DMS 273 treated with DMSO at 0.1 percent for 48 hours (cell line): ENCODE measurements at regions not wholly inside any gene's neighbourhood (a gene's known extent, or its start where the extent isn't known, plus 50 kb on each side); places are given as distances from the start of the nearest gene placed in this dataset.
A peak's percentile ranks its signal among the peaks of the same experiment; 100 is the strongest.
"Not testable (repeated sequence)": the region's sequence is repeated elsewhere in the genome, so short reads cannot be mapped to it uniquely, and the experiment has no call there.

Source experiments
- DNase-seq: peaks from one replicate; lab custom pipeline; 2025; lab: John Stamatoyannopoulos, UW

DNA sequence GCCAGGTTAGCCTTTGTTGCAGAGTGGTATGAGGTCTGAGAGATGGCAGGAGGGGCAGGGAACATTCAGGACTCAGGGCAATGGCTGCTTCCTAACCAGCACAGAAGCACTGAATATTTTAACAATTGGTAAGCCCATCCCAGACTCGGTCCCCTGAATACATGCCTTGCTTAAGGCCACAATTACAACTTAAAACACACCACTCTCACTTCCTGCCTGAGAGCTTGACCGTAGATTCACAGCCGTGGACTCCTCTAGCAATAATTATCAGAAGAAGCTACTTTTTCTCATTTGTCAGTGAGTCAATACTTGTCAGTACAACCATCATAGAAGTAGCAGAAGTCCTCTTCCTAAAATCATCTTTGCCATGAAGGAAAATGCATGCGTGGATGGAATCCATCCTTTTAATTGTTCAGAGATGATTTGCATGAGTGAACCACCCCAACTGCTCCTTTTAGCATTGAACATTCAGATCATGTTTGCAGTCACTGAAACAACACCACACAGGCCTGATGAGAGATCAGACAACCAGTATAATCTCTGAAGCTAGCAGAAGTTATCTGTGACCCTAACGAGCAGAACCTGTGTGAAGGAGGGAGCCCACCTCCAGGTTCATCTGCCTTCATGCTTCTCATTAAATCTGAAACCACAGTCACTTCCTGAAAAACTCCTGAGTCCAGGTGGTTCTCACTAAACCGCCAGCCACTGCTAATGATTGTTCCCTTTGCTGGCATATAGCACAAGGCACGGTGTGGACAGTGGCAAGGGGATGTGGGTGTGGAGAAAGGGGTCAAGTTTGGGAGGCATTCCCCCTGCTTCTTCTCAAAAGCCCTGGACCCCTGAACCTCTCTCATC, 333.9 kb upstream of the CNR1 start:
- no peak for DNase-seq

DNA sequence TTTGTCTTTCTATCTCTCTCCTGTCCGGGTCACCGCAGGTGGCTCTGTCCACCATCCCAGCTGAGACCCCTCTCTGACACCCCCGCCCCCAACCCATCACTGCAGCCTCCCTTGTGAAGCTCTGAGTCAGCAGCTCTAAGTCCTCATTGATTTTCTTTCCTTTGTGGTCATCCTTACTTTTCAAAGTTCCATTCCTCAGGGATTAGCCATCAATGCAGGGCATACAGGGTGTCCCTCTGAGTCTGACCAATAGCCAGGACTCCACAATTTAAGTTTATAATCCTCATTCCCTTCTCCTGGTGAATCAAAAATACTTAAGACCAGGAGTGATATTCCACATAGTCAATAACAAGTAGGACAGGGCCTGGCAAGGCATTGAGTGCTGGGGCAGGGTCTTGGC, 333.3 kb upstream of the CNR1 start:
- no peak for DNase-seq

DNA sequence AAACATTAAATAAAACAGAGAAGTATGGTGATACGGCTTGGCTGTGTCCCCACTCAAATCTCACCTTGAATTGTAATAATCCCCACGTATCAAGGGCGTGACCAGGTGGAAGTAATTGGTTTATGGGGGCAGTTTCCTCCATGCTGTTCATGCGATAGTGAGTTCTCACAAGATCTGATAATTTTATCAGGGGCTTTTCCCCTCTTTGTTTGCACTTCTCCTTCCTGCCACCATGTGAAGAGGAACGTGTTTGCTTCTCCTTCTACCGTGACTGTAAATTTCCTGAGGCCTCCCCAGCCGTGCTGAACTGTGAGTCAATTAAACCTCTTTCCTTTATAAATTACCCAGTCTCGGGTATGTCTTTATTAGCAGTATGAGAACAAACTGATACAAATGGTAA, 331.3 kb upstream of the CNR1 start:
- DNase-seq, result not testable (repeated sequence)

DNA sequence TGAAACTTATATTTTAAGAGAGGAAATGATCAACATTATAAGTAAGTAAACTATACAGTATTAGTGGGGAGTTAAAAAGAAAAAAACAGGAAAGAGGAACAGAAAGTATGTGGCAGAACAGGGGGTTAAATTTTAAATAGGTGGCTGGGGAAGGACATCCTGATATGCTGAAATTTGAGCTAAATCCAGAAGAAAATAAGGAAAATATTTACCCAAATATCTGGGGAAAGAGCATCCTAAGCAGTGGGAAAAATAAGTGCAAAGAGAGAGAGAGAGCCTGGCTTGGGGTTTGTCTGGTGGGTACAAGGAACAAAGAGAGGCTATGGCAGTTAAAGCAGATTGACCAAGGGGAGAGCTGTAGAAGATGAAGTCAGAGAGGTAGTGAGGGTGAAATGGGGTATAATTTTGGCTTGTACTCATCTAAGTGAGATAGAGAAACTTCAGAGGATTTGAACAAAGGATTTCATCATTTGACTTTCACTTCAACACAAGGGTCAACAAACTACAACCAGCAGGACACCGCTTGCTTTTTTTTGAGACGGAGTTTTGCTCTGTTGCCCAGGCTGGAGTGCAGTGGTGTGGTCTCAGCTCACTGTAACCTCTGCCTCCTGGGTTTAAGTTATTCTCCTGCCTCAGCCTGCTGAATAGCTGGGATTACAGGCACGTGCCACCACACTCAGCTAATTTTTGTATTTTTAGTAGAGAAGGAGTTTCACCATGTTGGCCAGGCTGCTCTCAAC, 328.4 kb upstream of the CNR1 start:
- DNase-seq, result no peak

DNA sequence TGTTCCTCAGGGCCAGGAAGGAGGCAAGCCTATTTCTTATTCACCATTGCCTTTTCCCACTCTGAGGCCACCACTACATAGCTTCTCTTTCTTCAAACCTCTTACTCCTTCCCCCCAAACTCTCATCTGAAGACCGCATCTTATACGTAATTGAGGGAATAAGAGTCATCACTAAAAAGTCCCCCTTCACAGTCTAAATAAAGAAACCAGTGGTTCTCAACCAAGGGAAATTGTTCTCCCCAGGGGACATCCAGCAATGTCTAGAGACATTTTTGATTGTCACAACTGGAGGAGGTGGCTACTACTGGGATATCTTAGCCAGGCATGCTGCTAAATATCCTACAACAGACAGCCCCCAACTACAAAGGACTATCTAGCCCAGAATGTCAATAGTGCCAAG, 327.6 kb upstream of the CNR1 start:
- no peak for DNase-seq

DNA sequence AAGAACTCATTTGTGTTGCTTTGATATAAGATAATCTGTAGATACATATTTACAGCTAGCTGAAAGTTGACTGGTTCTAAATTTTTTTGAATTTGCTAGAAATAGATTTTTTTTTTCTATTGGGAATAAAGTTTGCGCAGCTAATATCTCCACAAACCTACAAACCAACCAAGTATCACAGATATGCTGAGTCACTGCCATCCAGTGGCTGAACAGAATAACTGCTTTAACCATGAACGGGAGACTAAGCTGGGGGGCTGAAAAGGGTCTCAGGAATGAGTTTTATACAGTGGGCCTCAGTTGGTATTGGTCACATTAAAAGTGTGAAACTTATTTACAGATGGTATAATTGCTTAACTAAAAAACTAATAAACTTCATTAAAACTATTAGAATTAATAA, 326.7 kb upstream of the CNR1 start:
- no peak for DNase-seq

DNA sequence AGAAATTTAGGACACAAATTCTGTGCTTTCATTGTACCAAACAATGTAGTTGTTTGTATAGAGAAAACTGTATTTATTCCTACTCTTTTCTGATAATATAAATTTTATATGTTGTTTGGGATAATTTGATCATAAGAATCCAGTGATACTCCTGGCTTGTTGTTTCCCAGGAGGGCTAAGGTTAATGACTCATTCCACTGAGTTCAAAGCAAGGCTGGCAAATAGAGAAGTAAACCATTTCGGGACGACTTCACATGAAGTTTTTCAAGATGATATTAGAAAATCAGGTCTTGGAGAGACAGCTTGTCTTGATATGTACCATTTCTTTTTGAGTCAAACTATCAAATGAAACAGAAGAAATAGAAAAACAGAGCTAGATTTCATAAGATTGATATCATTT, 326.1 kb upstream of the CNR1 start:
- DNase-seq, result no peak

DNA sequence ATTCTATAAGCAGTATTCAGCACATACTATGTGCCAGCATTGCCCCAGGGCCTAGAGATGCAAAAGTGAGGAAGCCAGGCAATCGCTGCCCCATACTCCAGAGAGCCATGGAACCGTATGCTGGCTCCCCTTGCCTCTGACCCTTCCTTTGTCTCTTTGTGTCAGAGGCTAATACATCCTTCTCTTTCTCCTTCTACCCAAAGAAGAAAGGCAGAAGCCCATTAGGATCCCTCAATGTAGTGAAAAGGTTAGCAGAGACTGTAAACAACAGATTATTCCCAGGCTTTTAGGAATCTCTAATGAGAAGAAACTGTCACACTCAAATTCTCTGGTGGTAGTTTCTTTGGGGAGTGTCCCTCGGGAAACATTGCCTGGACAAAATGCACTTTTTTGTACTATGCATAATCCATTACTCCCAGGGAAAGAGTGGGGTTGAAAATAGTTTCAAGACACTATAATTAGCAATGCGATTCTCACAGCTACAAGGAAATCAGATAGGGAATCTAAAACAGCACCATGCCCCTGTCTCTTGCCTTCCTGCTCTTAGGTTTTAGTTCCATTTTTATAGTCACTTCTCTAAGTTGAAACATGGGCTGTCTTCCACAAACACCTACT, 325.2 kb upstream of the CNR1 start:
- DNase-seq, result no peak

DNA sequence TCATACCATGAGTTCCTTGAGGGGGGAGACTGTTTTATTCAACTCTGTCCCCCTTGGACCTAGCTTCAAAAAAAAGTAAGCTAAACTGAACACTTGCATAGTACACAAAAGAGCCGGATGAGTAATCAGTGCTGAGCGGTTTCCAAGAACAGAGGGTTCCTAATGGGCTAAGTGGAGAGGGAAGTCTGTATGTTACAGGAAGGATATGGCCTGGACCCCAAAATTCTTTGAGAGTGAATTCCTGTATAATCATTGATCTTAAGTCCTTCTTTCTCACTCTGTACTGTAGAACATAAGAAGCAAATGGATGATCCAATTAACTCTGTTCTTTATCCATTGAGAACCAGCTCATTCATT, 324.7 kb upstream of the CNR1 start:
- no peak for DNase-seq

DNA sequence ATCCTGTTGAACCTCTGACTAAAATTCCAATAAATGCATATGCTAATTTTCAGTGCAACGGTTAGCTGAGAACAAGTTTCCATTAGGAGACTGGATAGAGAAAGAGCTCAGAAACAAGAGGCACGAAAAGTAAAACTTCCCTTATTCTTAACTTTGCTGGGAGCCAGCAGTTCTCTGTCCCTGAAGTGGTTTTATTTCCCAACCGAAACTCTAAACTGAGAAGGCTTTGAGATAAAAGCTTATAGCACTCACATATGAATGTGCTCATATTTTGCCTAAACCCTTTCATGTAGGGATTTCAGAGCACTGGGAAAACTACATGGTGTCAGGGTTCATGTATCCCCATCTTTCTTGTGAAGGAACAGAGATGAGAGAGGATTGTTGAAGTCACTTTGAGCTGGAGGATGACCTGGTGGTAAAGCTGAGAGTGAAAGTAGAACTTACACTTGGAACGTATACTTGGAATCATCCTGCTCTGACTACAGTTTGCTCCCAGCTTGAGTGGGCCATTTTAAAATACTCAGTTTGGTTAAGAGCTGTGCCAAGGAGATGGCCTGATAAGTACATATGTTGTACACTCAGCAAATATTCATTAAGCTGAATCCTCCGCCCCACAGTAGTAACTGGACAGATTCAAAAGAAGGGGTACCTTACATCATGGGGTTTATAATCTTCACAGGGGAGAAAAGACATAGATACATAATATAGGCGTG, 324.2 kb upstream of the CNR1 start:
- DNase-seq, result no peak

DNA sequence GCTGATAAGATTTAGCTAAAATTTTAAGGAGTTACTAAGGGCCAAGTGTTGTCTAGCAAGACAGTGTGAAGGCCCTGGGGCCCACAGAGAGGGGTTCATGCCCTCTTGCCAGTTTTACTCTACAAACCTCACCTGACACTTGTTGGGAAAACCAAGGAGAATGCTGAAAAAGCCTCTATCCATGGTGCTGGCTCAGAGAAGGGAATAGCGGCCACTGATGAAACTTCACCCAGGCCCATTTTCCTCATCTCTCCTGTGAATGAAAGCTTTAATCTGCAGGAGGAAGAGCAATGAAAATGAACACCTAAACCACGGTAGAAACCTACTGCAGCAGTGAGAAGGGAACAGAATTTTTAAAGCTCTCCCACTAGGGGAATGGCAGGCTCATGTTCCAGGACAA, 317.3 kb upstream of the CNR1 start:
- DNase-seq, result no peak

DNA sequence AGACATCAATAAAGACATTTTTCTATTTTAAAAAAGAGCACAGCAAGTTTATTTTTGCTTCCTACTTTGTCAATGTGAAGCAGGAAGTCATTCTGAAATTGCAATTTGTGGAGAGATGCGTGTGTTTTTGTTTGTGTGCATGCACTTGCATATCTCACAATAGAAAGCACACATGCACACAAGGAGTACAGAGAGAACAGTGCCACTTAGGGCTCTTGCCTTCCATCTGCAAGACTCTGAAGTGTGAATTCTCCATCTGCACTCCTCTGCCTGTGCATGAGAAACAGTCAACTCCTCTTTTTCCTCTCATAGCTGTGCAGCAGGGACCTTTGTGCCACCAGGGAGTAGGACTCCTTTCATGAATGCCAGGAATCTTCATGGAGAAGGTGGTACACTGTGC, 316.3 kb upstream of the CNR1 start:
- DNase-seq, result no peak

DNA sequence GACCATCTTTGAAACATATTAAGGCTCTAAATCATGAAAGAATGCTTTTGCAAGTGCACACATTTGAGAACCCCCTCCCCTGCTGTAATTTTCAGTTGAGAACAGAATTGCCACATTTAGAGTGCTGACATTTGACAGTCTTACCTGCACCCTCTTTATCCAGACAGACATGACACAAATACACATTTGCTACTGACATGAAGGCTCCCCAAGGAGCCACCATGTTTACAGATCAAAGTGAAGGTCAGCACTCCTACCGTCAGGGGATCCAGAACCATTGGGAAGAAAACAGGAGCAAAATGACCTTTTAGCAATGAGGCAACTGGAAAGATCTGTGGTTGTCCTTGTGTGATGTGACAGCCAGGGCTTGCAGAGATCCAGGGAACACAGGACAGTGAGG, 315.4 kb upstream of the CNR1 start:
- no peak for DNase-seq

DNA sequence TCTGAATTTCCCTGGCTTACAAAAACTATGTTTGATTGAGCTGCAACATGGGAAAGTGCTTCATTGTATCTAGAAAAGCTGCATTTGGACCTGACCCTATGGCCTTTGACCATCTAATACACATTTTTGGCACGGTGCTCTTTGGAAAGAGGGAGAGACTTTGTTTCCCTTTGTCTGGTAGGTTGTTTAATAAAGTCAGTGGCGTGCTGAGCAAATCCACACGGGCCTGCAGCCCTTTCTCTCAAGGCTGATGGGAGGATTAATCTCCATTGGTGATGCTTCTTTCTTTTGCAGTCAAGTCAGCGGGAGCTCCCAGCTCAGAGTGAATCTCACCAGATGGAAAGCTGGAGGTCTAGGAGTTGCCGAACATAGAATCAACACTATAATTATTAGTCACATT, 314.7 kb upstream of the CNR1 start:
- no peak for DNase-seq

DNA sequence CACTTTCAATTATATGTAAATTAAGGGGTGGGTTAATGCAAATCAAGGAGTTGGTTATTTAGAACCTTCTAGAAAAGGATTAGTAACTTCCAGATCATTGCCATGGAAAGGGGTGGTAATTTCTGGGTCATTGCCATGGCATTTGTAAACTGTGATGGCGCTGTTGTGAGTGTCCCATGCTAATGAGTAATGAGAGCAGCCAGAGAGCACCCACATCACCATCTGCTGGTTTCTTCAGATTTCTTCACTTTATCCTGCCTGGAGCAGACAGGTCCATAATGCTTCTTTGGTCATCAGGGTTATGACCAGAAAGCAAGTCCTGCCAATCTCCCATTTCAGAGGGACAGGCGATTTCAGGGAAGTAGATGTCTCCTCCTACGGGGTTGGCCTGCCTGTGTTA, 311.3 kb upstream of the CNR1 start:
- no peak for DNase-seq

DNA sequence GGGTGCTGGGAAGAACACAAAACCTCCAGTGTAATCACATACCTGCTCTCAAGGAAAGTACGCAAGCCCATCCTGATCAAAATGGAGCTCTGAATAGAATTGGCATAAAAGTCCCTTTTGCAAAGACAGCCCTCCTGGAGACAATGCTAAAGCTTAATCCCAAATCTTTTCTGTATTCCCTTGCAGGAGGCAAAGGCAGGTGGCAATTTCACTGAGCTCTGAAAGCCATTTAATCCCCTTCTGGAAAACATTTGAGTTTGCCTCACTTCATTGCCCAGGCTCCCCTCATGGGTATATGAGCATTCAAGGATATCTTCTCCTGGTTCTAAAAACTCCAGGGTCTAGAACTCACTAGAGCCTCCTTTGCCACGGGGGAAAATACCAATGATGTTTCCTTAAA, 310.2 kb upstream of the CNR1 start:
- no peak for DNase-seq

DNA sequence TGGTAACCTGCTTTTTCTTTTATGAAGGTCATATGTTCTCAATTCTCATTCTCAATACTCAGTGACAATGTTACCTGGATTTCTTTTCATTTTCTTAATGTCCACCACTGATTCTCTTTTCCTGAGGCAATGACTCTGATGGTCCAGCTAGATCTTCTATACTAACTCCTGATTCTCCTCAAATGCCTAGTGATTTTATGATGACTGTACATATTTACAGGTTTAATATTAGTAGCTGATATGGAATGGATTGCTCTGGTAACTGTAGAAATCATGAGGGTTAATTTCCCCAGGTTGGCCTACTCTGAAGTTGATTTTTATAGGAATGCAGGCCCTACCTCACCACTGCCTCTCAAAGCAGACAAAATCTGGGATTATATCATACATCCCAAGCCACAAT, 308.6 kb upstream of the CNR1 start:
- DNase-seq, result no peak

DNA sequence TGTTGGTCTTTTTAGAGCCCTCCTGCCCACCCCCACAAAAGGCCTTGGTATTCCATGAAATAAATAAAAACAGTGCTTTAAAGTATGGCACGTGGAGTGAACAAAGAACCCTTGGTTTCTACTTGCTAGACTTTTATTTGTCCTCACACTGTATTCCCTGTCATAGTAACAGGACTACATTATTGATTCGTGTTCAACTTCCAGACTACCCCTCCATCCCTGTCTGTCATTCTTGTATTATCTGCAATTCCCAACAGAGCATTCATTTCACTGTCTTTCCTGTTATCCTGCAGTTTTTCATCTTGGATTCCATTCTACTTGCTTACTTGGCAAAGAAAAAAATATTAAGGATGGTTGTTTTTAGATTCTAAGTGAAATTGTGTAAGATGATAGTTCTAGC, 307.4 kb upstream of the CNR1 start:
- DNase-seq, result no peak

DNA sequence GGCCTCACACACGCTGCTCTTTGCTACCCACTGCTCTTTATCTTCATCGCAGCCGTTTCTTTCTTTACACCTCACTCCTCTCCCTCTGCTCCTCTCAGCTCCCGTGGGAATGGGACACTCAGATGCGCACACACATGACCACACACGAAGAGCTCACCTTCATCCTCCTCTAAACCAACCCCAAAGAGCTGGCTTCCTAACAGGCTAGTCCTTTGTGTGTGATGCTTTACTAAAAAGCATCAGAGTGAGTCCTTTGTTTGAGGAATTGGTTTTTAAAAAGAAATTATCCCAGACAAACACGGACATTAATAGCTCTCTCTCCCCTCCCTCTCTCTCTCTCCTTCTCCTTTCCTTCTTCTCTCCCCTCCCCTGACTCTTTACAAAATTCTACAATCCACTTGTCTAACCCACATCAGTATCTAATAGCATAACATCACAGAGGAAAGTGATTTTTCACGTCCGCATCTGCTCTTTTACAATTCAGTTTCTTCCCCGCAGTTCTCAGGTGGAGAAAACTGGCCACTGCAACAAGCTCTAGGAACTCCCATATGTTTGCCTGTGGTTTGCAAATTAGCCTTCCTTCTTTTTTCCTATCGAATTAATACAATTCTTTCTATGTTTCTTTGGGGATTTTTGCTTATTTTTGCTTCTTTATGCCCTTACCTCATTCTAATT, 306.8 kb upstream of the CNR1 start:
- DNase-seq, result no peak

DNA sequence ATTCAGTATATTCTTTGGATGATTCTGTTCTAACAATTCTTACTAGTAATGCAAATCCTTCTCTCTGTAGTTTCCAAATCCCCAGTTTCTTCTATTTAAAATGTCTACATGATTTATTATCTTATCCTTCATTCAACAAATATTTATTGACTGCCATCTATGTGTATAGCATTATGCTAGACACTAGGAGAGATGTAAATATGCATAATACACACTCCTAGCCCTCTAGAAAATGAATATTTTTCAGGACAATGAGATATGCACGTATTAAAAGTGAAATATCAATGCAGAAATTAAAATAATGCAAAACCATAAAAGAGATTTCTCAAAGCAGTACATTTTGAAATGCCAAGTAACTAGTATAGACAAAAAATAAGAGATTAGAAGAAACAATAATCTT, 293.5 kb upstream of the CNR1 start:
- DNase-seq, result no peak

DNA sequence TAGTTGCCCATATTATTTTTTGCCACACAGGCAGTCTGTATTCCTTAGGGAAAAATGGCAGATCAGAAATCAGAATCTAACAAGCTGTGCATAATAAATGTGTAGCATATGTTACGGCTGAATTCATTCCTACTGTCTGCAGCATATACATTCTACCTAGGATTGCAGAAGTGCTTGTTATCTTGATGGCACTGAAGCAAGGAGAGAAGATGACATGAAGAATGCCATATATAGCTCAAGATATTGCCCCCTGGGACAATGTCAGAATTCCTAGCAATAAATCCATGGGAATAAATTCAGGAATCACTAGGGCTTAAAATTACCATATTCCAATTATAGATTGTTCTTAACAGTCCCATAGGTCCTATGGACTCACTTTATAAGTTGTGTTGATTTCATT, 293.0 kb upstream of the CNR1 start:
- peak; percentile 51 for DNase-seq

DNA sequence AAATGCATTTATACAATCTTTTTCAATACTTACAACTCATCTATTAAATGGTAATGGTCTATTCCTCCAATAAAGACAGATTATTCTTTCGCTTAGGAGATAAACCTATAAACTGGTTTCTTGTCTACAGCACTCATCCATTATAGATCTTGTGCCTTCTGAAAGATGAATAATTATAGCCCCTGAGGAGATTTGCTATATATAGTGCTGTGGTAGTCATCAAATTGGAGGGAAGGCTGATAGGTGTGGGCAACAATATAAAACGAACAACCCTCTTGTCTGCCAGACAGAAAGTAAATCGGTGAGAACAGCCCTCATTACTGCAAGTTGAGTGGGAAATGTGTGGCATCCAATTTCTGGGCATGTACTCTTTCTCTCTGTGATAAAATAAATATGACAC, 292.5 kb upstream of the CNR1 start:
- DNase-seq, result no peak
